Gastroesophageal sphincter (tissue), 3 donors: ENCODE measurements at regions not wholly inside any gene's neighbourhood (a gene's known extent, or its start where the extent isn't known, plus 50 kb on each side); places are given as distances from the start of the nearest gene placed in this dataset.

ENCODE experiments used
- EP300 ChIP-seq: sonication (generic); formaldehyde crosslinking; IDR thresholded peaks from one replicate; pipeline ENCODE4 v1.6.1; 2017; ENCODE audit warnings: antibody characterized with exemption, mild to moderate bottlenecking
- POLR2A ChIP-seq, 2 donors: fragments of 450-650 bp; IDR thresholded peaks; one replicate each; pipeline ENCODE4 v1.6.1; 2017; ENCODE audit warnings: antibody characterized with exemption in 2 of 2, mild to moderate bottlenecking in 2 of 2, moderate library complexity in 1 of 2
- POLR2AphosphoS5 ChIP-seq: sonication (generic); formaldehyde crosslinking; IDR thresholded peaks from one replicate; pipeline ENCODE4 v1.6.1; 2017; ENCODE audit warnings: antibody characterized with exemption
- TF ChIP-seq, protein P1 (sequence below), 4 experiments: fragments of 200-600 bp in 2 of 4; fragments of 450-650 bp in 2 of 4; sonication (generic) in 1 of 4; IDR thresholded peaks; one replicate each; pipeline ENCODE4 v1.5.1; 2017 to 2019; ENCODE audit warnings: antibody characterized with exemption in 4 of 4, mild to moderate bottlenecking in 2 of 4, moderate library complexity in 2 of 4

GRCh38 chr3:16824081-16824696 is 60.6 kb upstream of the PLCL2 start:
- no peak for TF ChIP-seq POLR2A (IDR thresholded peaks at IDR 0.05)
- TF ChIP-seq, protein P1, sequence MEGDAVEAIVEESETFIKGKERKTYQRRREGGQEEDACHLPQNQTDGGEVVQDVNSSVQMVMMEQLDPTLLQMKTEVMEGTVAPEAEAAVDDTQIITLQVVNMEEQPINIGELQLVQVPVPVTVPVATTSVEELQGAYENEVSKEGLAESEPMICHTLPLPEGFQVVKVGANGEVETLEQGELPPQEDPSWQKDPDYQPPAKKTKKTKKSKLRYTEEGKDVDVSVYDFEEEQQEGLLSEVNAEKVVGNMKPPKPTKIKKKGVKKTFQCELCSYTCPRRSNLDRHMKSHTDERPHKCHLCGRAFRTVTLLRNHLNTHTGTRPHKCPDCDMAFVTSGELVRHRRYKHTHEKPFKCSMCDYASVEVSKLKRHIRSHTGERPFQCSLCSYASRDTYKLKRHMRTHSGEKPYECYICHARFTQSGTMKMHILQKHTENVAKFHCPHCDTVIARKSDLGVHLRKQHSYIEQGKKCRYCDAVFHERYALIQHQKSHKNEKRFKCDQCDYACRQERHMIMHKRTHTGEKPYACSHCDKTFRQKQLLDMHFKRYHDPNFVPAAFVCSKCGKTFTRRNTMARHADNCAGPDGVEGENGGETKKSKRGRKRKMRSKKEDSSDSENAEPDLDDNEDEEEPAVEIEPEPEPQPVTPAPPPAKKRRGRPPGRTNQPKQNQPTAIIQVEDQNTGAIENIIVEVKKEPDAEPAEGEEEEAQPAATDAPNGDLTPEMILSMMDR (IDR thresholded peaks at IDR 0.05), result no peak
- no peak for TF ChIP-seq POLR2AphosphoS5
- TF ChIP-seq EP300, result no peak
